Ramos (cell line): ENCODE measurements at regions not wholly inside any gene's neighbourhood (a gene's known extent, or its start where the extent isn't known, plus 50 kb on each side); places are given as distances from the start of the nearest gene placed in this dataset.
"Not testable (repeated sequence)": the region's sequence is repeated elsewhere in the genome, so short reads cannot be mapped to it uniquely, and the experiment has no call there.

Source experiments
- in situ Hi-C: fragments of 300-500 bp; cut with MboI; formaldehyde crosslinking; loops from one replicate; pipeline ENCODE4 v1.14.3; 2022; ENCODE audit warnings: low sequenced_read_pairs; ENCODE audit not compliant: unreplicated experiment

DNA sequence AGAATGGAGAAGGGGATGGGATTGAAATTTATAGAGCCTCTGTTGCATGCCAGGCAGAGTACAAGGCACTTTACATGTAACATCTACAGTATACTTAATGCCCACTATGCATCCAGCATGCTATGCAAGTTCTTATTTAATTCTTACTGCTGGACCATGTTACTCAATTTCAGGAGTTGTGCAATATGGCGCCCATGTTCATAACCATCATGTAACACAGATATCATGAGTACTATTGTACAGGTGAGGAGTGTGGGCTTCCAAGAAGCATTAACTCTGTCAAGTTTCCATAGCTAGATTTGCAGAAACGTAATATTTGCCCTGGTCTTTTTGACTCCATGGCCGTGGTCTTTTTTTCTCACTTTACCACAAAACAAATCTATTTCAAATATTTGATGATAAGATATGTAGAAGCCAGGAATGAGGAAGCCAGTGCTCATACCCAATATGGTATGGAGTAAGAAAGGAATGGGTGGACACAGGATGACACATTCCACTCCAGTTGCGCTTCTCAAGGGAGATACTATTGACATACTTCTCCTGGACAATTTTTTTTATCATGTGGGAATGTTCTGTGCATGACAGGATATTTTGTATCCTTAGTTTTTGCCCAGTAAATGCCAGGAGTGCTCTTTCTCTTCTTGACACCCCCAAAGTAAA is 191.8 kb downstream of the C12orf75 start:
- in situ Hi-C loops = no loop called here

- in situ Hi-C loops = no loop called here
These were observed 192.9 kb downstream of the C12orf75 start for GRCh38 chr12:105523164-105524057.

DNA sequence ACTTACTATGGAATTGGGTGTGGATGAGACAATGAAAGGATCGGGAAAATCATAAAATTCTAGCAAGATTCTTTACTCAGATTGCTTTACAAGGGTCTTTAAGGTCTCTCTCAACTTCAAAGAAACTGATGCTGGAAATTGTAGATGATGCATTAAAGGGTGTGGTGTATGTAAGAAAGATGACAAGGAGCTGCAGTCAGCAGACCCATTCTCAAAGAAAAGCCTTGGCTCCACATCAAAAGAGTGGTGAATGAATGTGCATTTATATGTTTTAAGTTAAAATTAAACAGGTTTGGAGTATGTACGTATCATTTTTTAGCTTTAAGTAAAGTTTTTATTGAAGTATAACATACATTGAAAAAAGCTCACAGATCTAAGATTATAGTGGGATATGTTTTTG is 194.5 kb downstream of the C12orf75 start:
- in situ Hi-C loops = no loop called here

- in situ Hi-C loops = no loop called here
These were observed 203.6 kb downstream of the C12orf75 start for GRCh38 chr12:105534068-105534467.

DNA sequence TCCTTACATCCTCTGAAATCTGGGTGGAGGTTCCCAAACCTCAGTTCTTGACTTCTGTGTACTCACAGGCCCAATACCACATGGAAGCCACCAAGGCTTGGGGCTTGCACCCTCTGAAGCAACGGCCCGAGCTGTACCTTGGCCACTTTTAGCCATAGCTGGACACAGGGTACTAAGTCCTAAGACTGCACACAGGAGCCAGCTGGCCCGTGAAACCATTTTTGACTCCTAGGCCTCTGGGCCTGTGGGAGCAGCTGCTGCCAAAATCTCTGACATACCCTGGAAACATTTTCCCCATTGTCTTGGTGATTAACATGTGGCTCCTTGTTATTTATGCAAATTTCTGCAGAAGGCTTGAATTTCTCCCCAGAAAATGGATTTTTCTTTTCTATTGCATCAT is 204.5 kb downstream of the C12orf75 start:
- in situ Hi-C loops = not testable (repeated sequence)

- in situ Hi-C loops = no loop called here
These were observed 208.4 kb downstream of the C12orf75 start for GRCh38 chr12:105538880-105539279.

GRCh38 chr12:105539735-105540134 is 209.2 kb downstream of the C12orf75 start:
- in situ Hi-C loops = no loop called here

DNA sequence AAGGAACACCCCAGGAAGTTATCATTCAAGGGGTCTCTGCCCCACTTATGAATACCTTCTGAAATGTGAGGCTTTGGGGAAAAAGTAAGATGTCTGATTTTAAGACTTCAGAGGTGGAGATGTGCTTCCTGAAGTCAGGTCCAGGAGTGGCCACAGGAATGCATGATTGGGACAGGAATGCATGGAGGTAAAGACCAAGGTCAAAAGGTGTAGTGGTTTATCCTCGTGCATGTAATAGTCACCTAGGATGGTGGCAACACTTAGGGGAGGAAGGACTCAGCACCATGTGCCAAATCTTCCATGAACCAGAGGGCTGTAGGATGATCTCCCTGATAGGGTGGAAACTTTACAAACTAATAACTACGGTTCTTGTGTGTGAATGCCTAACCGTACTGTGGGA is 217.3 kb downstream of the C12orf75 start:
- in situ Hi-C loops = no loop called here

- in situ Hi-C loops = no loop called here
These were observed 218.1 kb downstream of the C12orf75 start for GRCh38 chr12:105548626-105549025.

DNA sequence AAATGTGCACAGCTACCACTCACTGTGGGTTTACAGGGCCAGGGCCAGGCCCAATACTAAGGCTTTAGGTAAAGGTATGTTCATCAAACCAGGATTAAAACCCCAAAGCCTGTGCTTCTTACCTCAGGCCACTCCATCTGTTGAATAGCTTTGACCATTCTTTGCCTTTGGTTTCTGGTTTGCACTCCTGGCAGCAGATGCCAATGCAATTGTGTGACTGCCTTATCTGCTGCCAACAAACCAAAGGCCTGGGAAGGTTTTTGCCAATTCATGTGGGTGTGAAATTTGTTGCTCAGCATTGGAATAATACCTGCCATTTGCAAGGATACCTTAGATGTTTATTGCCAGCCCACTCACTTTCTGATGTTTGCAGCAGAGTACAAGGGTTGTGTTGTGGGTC is 221.6 kb downstream of the C12orf75 start:
- in situ Hi-C loops = no loop called here

- in situ Hi-C loops = no loop called here
These were observed 223.8 kb downstream of the C12orf75 start for GRCh38 chr12:105554223-105554678.

DNA sequence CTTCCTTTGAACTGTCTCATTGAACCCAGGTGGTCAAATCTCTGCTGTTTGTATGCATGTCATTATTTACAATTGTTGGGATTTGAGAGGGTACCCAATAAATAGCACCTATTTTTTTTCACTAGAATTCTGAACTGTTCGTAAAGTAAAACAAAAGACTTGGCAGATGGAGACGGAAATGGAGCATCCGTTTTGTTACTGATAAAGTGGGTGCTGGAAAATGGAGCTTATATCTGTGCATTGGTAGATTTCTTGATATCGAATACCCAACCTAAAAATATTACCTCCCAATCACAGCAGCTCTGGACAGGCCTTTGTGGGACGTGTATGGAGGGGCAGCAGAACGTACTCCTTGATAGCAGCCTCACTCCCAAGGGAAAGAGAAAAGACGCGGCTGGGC is 224.4 kb downstream of the C12orf75 start:
- in situ Hi-C loops = no loop called here

- in situ Hi-C loops = no loop called here
These were observed 225.2 kb downstream of the C12orf75 start for GRCh38 chr12:105555556-105556295.

DNA sequence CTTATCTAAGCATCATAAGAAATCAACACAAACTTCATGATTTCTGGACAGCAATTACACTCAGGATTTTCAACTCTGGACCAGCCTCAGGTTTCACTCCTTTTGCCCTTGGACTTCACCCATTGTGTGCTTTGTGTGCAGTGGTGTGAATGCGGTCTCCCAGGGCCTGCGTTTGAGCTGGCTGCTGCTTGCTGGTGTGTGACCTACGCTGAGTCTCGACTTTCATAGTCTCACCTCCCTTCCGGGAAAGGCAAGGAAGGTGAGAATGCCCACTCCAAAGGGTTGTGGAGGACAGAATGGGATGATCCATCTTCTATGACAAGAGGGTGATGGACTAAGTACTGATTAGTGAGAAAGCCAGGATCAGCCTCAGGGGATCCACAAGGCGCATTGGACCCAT is 228.8 kb downstream of the C12orf75 start:
- in situ Hi-C loops = no loop called here

DNA sequence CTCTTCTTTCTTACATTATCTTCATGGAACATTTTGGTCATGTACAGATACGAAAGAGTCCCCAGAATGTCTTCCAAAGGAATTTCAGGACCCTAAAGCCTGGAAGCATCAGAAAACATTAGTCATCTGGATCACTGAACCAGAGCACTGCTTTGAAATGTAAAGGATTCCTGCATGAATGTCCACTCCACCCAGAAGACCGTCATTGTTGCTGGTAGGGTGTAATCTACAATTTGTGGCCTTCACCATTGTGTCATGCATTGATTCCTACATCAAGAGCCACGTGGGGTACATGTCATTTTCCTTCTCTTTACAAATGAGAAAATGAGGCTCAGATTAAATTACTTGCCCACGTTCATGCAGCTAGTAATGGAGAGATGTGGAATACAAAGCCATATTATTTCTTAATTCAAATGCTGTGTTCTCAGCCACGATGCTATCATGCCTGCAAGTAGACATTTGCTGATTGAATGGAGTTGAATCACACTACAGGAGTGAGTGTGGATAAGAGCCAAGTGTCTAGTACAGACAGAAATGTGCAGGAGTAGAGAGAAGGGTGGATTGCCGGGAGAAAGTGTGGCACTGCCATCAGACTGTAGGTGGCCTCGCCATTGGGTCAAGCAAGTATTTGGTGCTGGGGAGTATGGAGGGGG is 231.2 kb downstream of the C12orf75 start:
- in situ Hi-C loops = no loop called here

DNA sequence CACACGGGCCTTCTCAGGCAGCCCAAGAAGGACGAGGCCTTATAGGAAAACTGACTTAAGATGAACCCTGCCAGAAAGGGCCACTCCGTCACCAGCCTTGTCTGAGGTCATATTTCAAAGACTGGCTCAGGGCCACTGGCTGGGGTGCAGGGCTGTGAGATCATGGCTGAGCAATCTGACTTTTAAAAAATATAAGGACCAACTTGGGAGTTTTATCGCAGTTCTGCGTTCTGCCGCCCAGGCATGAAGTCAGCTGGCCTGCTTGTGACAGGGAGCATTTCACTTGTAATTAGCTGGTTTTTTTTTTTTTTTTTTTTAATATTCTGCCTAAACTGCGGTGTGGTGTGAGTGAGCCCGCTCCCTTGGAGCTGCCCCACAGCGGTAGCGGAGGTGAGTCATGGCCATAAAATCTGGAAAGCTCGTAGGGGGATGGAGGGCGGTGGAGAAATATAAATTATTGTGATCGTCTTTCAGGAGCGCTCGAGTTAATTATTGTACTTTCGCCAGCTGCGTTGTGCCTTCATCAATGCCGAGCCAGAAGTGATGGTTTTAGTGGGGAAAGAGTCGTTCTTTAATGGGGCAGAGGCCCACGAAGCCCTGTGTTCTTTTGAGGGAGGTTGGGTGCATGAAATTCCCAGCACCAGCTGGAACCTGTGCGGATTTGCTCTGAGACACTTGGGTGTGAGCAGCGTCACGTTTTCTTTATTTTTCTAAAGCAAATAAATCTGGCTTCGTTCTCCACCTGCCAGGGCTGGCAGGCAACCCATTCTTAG is 231.9 kb downstream of the C12orf75 start:
- in situ Hi-C loops = no loop called here

- in situ Hi-C loops = no loop called here
These were observed 236.6 kb downstream of the C12orf75 start for GRCh38 chr12:105567061-105567460.

GRCh38 chr12:105569886-105570285 is 239.4 kb downstream of the C12orf75 start:
- in situ Hi-C loops = no loop called here

- in situ Hi-C loops = no loop called here
These were observed 240.5 kb downstream of the C12orf75 start for GRCh38 chr12:105570944-105571343.

DNA sequence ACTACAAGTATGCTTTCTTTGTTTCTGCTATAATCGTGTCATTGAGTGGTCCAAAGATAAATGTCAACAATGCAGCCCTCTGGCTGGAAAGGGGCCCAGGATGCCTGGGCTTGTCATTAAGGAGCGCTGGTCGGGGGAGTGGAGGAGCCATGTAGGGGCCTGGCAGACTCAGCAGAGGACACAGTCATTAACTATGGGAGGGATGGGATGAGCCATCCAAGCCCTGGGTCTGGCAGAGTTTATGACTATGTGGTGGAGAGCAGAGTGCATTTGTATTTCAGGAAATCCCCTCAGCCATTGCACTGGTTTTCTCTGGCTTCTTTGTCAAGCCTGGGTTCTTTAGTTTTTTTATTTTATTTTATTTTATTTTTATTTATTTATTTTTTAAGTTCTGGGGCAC is 243.1 kb downstream of the C12orf75 start:
- in situ Hi-C loops = no loop called here
